ENCODE measurements at regions not wholly inside any gene's neighbourhood (a gene's known extent, or its start where the extent isn't known, plus 50 kb on each side); places are given as distances from the start of the nearest gene placed in this dataset.
"Not testable (repeated sequence)": the region's sequence is repeated elsewhere in the genome, so short reads cannot be mapped to it uniquely, and the experiment has no call there.

- TF ChIP-seq NR3C1 (CRISPR knock-in tag; conservative IDR thresholded peaks at IDR 0.05; ENCODE audit: low read depth); NR2C2 (CRISPR knock-in tag; IDR thresholded peaks at IDR 0.05); CREM (CRISPR knock-in tag; IDR thresholded peaks at IDR 0.05); CTCF (IDR thresholded peaks at IDR 0.05); ZMAT4 (CRISPR knock-in tag; IDR thresholded peaks at IDR 0.05): not testable (repeated sequence)
These were observed 148.1 kb upstream of the ZNF469 start for GRCh38 chr16:88234421-88235271.

All from WTC11 (cell line).